ENCODE measurements at regions not wholly inside any gene's neighbourhood (a gene's known extent, or its start where the extent isn't known, plus 50 kb on each side); places are given as distances from the start of the nearest gene placed in this dataset.

- DNase-seq (no peak), ATAC-seq (replicated peaks) (no peak)
- no peaks in the 10 kb centered on the region for H3K4me1 Mint-ChIP-seq (ENCODE audit: low read depth in 2 of 2)
- H3K4me3 Mint-ChIP-seq = no peak overlapping the region
- peaks cover 0 to 1% of the 10 kb centered on the region in 2 donors for H3K9me3 Mint-ChIP-seq
- no peak overlapping the region for H3K27ac Mint-ChIP-seq
- H3K27me3 Mint-ChIP-seq = no peaks in the 10 kb centered on the region
- H3K36me3 Mint-ChIP-seq (ENCODE audit: insufficient read depth) = no peaks in the 10 kb centered on the region
Measured at GRCh38 chr12:61860451-61860850, 399.8 kb upstream of the USP15 start.

DNA sequence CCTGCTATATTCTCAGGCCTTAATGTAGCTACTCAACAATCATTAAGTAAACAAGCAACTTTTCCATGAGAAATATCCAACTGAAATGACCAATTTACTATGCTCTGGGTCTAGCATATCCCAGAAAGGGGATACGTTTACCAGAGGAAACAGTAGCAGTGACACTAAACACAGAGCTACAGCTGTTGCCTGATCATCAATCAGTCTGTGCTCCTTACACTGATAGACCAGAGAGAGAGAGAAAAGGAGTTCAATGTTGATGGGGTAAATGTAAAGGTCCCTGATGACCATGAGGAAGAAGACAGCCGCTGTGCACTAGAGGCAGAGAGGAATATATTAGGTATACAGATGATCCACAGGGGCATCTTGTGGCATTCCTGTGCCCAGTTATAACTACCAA, 397.2 kb upstream of the USP15 start:
- H3K27ac Mint-ChIP-seq = no peak overlapping the region
- no peaks in the 10 kb centered on the region for H3K4me1 Mint-ChIP-seq (ENCODE audit: low read depth in 2 of 2)
- DNase-seq = no peak
- H3K9me3 Mint-ChIP-seq = peaks cover 0 to 1% of the 10 kb centered on the region in 2 donors
- no peaks in the 10 kb centered on the region for H3K27me3 Mint-ChIP-seq
- ATAC-seq (replicated peaks) = no peak
- H3K4me3 Mint-ChIP-seq = no peak overlapping the region
- H3K36me3 Mint-ChIP-seq (ENCODE audit: insufficient read depth) = no peaks in the 10 kb centered on the region

- H3K36me3 Mint-ChIP-seq (ENCODE audit: insufficient read depth) = no peaks in the 10 kb centered on the region
Measured at GRCh38 chr12:61863811-61864210, 396.4 kb upstream of the USP15 start.

DNA sequence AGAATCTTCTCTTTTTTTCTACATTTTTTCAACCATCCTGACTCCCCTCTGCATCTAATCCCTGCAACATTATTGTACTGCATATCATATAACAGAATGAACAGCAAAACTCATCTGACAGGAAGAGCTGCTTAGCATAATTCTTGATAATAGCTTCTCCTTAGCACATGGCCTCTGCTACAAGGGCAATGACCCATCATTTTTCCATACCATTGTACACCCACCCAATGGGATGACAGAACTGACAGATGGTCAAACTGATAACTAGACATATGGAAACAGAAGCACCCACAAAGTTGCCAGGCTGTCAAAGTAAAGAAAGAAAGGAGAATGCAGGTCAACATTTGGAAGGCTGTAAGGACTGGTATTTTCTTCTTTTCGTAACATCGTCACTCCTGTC, 390.4 kb upstream of the USP15 start:
- no peaks in the 10 kb centered on the region for H3K27me3 Mint-ChIP-seq
- H3K4me1 Mint-ChIP-seq (ENCODE audit: low read depth in 2 of 2) = no peaks in the 10 kb centered on the region
- no peak for ATAC-seq (replicated peaks)
- H3K4me3 Mint-ChIP-seq = no peak overlapping the region
- no peak for DNase-seq
- peaks cover 0 to 4% of the 10 kb centered on the region in 2 donors for H3K9me3 Mint-ChIP-seq
- H3K36me3 Mint-ChIP-seq (ENCODE audit: insufficient read depth) = no peaks in the 10 kb centered on the region
- H3K27ac Mint-ChIP-seq = no peak overlapping the region

More at GRCh38 chr12:61863811-61864210, 396.4 kb upstream of the USP15 start:
- ATAC-seq (replicated peaks) (no peak), DNase-seq (no peak)
- Mint-ChIP-seq H3K4me3 (no peak overlapping the region), H3K9me3 (peaks cover 0 to 1% of the 10 kb centered on the region in 2 donors), H3K27ac (no peak overlapping the region), H3K27me3 (no peaks in the 10 kb centered on the region), H3K4me1 (ENCODE audit: low read depth in 2 of 2) (no peaks in the 10 kb centered on the region)

GRCh38 chr12:61870658-61871484, 389.3 kb upstream of the USP15 start:
- DNase-seq (no peak), ATAC-seq (replicated peaks) (peak; percentile 70)
- H3K27ac Mint-ChIP-seq = no peak overlapping the region
- no peaks in the 10 kb centered on the region for H3K36me3 Mint-ChIP-seq (ENCODE audit: insufficient read depth)
- H3K4me3 Mint-ChIP-seq = no peak overlapping the region
- H3K4me1 Mint-ChIP-seq (ENCODE audit: low read depth in 2 of 2) = no peaks in the 10 kb centered on the region
- peaks cover 0 to 4% of the 10 kb centered on the region in 2 donors for H3K9me3 Mint-ChIP-seq
- no peaks in the 10 kb centered on the region for H3K27me3 Mint-ChIP-seq

- Mint-ChIP-seq H3K27me3 (no peaks in the 10 kb centered on the region), H3K4me3 (no peak overlapping the region), H3K27ac (no peak overlapping the region), H3K4me1 (ENCODE audit: low read depth in 2 of 2) (no peaks in the 10 kb centered on the region), H3K36me3 (ENCODE audit: insufficient read depth) (no peaks in the 10 kb centered on the region), H3K9me3 (peaks cover 0 to 6% of the 10 kb centered on the region in 2 donors)
- DNase-seq (no peak), ATAC-seq (replicated peaks) (no peak)
Measured at GRCh38 chr12:61871485-61871810, 388.8 kb upstream of the USP15 start.

DNA sequence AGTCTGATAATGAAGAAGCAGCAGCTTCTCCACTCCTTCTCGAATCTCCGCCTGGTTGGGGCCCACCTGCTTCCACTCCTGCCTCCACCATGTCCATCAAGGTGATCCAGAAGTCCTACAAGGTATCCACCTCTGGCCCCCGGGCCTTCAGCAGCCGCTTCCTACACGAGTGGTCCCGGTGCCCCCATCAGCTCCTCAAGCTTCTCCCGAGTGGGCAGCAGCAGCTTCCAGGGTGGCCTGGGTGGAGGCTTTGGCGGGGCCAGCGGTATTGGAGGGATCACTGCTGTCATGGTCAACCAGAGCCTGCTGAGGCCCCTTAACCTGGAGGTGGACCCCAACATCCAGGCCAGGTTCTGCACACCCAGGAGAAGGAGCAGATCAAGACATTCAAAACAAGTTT, 381.0 kb upstream of the USP15 start:
- H3K4me1 Mint-ChIP-seq (ENCODE audit: low read depth in 2 of 2) = no peaks in the 10 kb centered on the region
- no peak overlapping the region for H3K4me3 Mint-ChIP-seq
- DNase-seq (no peak), ATAC-seq (replicated peaks) (no peak)
- H3K36me3 Mint-ChIP-seq (ENCODE audit: insufficient read depth) = no peaks in the 10 kb centered on the region
- H3K9me3 Mint-ChIP-seq = peaks cover 0 to 6% of the 10 kb centered on the region in 2 donors
- no peak overlapping the region for H3K27ac Mint-ChIP-seq
- no peaks in the 10 kb centered on the region for H3K27me3 Mint-ChIP-seq

DNA sequence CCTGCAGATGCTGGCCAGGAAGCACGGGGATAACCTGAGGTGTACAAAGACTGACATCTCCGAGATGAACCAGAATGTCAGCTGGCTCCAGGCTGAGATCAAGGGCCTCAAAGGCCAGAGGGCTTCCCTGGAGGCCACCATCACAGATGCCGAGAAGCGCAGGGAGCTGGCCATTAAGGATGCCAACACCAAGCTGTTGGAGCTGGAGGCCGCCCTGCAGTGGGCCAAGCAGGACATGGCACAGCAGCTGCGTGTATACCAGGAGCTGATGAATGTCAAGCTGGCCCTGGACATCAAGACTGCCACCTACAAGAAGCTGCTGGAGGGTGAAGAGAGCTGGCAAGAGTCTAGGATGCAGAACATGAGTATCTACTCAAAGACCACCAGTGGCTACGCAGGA, 380.0 kb upstream of the USP15 start:
- DNase-seq (no peak), ATAC-seq (replicated peaks) (no peak)
- Mint-ChIP-seq H3K27ac (no peak overlapping the region), H3K9me3 (peaks cover 0 to 5% of the 10 kb centered on the region in 2 donors), H3K36me3 (ENCODE audit: insufficient read depth) (no peaks in the 10 kb centered on the region), H3K4me3 (no peak overlapping the region), H3K4me1 (ENCODE audit: low read depth in 2 of 2) (no peaks in the 10 kb centered on the region), H3K27me3 (no peaks in the 10 kb centered on the region)

DNA sequence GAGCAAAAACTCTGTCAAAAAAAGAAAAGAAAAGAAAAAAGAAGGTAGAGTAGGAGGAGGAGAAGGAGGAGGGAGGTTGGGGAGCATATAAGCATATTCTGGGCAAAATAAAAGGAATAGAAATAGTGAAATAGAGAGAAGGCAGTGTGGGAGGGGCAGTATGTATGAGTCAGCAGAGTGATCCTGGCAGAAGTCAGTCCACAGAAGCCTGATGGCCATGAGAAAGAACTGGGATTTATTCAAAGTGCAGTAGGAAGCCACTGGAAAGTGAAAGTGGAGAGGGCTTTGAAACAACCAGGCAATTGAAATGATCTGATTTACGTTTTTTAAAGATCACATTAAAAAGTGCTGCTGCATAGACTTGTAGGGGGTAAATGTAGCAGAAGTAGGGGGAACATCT, 368.6 kb upstream of the USP15 start:
- Mint-ChIP-seq H3K27me3 (no peaks in the 10 kb centered on the region), H3K27ac (no peak overlapping the region)
- no peak for ATAC-seq (replicated peaks)

GRCh38 chr12:61894168-61894567, 366.0 kb upstream of the USP15 start:
- Mint-ChIP-seq H3K9me3 (peaks cover 13 to 17% of the 10 kb centered on the region in 2 donors), H3K4me3 (no peak overlapping the region), H3K36me3 (ENCODE audit: insufficient read depth) (no peaks in the 10 kb centered on the region), H3K4me1 (ENCODE audit: low read depth in 2 of 2) (no peaks in the 10 kb centered on the region), H3K27me3 (no peaks in the 10 kb centered on the region), H3K27ac (no peak overlapping the region)
- DNase-seq (no peak), ATAC-seq (replicated peaks) (no peak)

More for the DNA sequence above, 368.6 kb upstream of the USP15 start:
- Mint-ChIP-seq H3K9me3 (peaks cover 8 to 15% of the 10 kb centered on the region in 2 donors), H3K36me3 (ENCODE audit: insufficient read depth) (no peaks in the 10 kb centered on the region), H3K4me1 (ENCODE audit: low read depth in 2 of 2) (no peaks in the 10 kb centered on the region), H3K4me3 (no peak overlapping the region)
- no peak for DNase-seq

DNA sequence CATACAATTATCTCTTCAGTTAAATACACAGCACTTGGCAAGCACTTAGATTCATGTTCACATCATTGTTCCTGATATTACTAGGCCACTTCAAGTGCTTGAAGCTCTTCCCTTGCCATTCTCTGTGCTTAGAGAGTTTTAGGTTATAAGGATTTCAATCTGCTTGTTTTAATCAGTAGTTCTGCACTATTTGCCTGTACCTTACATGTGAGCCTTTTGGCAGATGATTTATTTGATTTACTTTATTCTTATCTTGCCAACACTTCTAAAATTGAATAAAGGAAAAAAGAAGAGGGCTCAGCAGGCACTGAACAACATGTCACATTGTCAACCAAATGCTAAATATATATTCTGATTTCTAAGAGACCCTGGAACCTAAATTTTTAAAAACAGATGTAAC, 363.8 kb upstream of the USP15 start:
- no peaks in the 10 kb centered on the region for H3K4me1 Mint-ChIP-seq (ENCODE audit: low read depth in 2 of 2)
- peaks cover 12 to 16% of the 10 kb centered on the region in 2 donors for H3K9me3 Mint-ChIP-seq
- H3K27me3 Mint-ChIP-seq = no peaks in the 10 kb centered on the region
- H3K36me3 Mint-ChIP-seq (ENCODE audit: insufficient read depth) = no peaks in the 10 kb centered on the region
- no peak overlapping the region for H3K27ac Mint-ChIP-seq
- DNase-seq (no peak), ATAC-seq (replicated peaks) (no peak)
- H3K4me3 Mint-ChIP-seq = no peak overlapping the region

DNA sequence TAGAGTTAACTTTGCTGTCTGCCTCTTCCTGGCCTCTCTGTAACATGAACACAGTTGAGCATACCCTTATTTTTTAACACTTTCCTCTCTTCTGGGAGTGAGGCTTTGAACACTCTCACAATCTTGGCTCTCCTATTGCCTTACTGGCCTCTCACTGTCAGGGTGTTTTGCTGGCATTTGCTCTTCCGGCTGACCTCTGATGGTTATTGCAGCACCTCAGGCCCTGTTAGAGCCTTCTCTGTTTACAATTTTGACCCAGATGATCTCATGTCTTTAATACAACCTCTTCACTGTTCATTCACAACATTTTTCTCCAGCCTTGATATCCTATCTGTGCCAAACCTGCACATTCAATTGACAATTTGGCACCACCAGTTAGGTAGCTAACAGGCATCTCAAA, 357.8 kb upstream of the USP15 start:
- H3K9me3 Mint-ChIP-seq = peaks cover 8 to 9% of the 10 kb centered on the region in 2 donors

GRCh38 chr12:61911113-61911512, 349.1 kb upstream of the USP15 start:
- ATAC-seq (replicated peaks) = no peak
- Mint-ChIP-seq H3K27ac (no peak overlapping the region), H3K9me3 (peaks cover 1 to 10% of the 10 kb centered on the region in 2 donors), H3K4me3 (no peak overlapping the region), H3K27me3 (no peaks in the 10 kb centered on the region), H3K36me3 (ENCODE audit: insufficient read depth) (no peaks in the 10 kb centered on the region), H3K4me1 (ENCODE audit: low read depth in 2 of 2) (no peaks in the 10 kb centered on the region)
- no peak for DNase-seq

More for the DNA sequence above, 357.8 kb upstream of the USP15 start:
- Mint-ChIP-seq H3K27me3 (no peaks in the 10 kb centered on the region), H3K4me3 (no peak overlapping the region), H3K27ac (no peak overlapping the region), H3K4me1 (ENCODE audit: low read depth in 2 of 2) (no peaks in the 10 kb centered on the region), H3K36me3 (ENCODE audit: insufficient read depth) (no peaks in the 10 kb centered on the region)
- ATAC-seq (replicated peaks) (no peak), DNase-seq (no peak)

DNA sequence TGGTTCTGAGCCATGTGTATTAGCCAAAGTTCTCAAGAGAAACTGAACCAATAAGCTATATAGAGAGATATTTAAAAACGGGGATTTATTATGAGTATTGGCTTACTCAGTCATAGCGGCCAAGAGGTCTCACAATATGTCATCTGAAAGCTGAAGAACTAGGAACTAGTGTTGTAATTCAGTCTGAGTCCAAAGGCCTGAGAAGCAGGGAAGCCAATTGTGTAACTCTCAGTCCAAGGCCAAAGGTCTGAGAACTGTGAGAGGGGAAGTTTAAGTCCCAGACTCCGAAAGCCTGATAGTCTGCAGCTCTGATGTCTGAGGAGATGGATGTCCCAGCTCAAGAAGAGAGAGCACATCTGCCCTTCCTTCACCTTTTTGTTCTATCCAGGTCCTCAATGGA, 344.8 kb upstream of the USP15 start:
- no peaks in the 10 kb centered on the region for H3K27me3 Mint-ChIP-seq
- H3K9me3 Mint-ChIP-seq = peaks cover 0 to 3% of the 10 kb centered on the region in 2 donors
- H3K27ac Mint-ChIP-seq = no peak overlapping the region
- H3K4me3 Mint-ChIP-seq = no peak overlapping the region
- DNase-seq (no peak), ATAC-seq (replicated peaks) (no peak)
- H3K36me3 Mint-ChIP-seq (ENCODE audit: insufficient read depth) = no peaks in the 10 kb centered on the region
- H3K4me1 Mint-ChIP-seq (ENCODE audit: low read depth in 2 of 2) = no peaks in the 10 kb centered on the region
